OCI-LY1 (cell line): ENCODE measurements at regions not wholly inside any gene's neighbourhood (a gene's known extent, or its start where the extent isn't known, plus 50 kb on each side); places are given as distances from the start of the nearest gene placed in this dataset.

ENCODE experiments used
- H2AFZ ChIP-seq: fragments of 200-600 bp; sonication (generic), shearing (Covaris generic); 2 replicates; pipeline ENCODE4 v1.6.0; 2014; ENCODE audit warnings: antibody characterized with exemption, mild to moderate bottlenecking, low read length
- H3F3A ChIP-seq: fragments of 200-600 bp; sonication (generic), shearing (Covaris generic); 2 replicates; pipeline ENCODE4 v1.6.0; 2014; ENCODE audit warnings: mild to moderate bottlenecking, antibody characterized with exemption, low read length, moderate library complexity; ENCODE audit not compliant: insufficient read depth
- H3K27ac ChIP-seq: fragments of 200-600 bp; sonication (generic); 2 replicates; pipeline ENCODE4 v1.5.1; 2014; ENCODE audit warnings: low read length, mixed run types, mild to moderate bottlenecking, low read depth; ENCODE audit not compliant: poor library complexity, severe bottlenecking
- H3K27me3 ChIP-seq: fragments of 200-600 bp; sonication (generic); 2 replicates; pipeline ENCODE4 v1.6.0; 2014; ENCODE audit warnings: antibody characterized with exemption, mild to moderate bottlenecking, low read length, moderate library complexity; ENCODE audit not compliant: insufficient read depth
- H3K36me3 ChIP-seq: fragments of 200-600 bp; sonication (generic); 2 replicates; pipeline ENCODE4 v1.6.1; 2014; ENCODE audit warnings: mild to moderate bottlenecking, antibody characterized with exemption, low read length, moderate library complexity, mixed read lengths; ENCODE audit not compliant: insufficient read depth
- H3K4me1 ChIP-seq: fragments of 200-600 bp; sonication (generic); 2 replicates; pipeline ENCODE4 v1.5.1; 2014; ENCODE audit warnings: mild to moderate bottlenecking, low read length, moderate library complexity; ENCODE audit not compliant: insufficient read depth, severe bottlenecking
- H3K4me2 ChIP-seq: fragments of 200-600 bp; sonication (generic), shearing (Covaris generic); 2 replicates; pipeline ENCODE4 v1.6.1; 2014; ENCODE audit warnings: low read length
- H3K4me3 ChIP-seq: fragments of 200-600 bp; sonication (generic); 2 replicates; pipeline ENCODE4 v1.5.1; 2014; ENCODE audit warnings: low read length, low read depth, mild to moderate bottlenecking, mixed read lengths; ENCODE audit not compliant: poor library complexity, severe bottlenecking
- H3K79me2 ChIP-seq: fragments of 200-600 bp; shearing (Covaris generic); 2 replicates; pipeline ENCODE4 v1.6.1; 2016; ENCODE audit warnings: mixed run types, low read length, mixed read lengths; ENCODE audit not compliant: insufficient read depth
- H3K9ac ChIP-seq: fragments of 200-600 bp; sonication (generic), shearing (Covaris generic); 2 replicates; pipeline ENCODE4 v1.6.1; 2014; ENCODE audit warnings: mild to moderate bottlenecking, low read length, mixed read lengths
- H3K9me2 ChIP-seq: fragments of 200-600 bp; sonication (generic), shearing (Covaris generic); 2 replicates; pipeline ENCODE4 v1.6.1; 2014; ENCODE audit warnings: low read depth, mild to moderate bottlenecking, low read length, mixed read lengths
- H3K9me3 ChIP-seq: fragments of 200-600 bp; shearing (Covaris generic); 2 replicates; pipeline ENCODE4 v1.6.1; 2014; ENCODE audit warnings: low read length, mixed read lengths
- H4K20me1 ChIP-seq: fragments of 200-600 bp; sonication (generic), shearing (Covaris generic); 2 replicates; pipeline ENCODE4 v1.6.0; 2016; ENCODE audit warnings: mild to moderate bottlenecking, low read length; ENCODE audit not compliant: insufficient read depth
- CTCF ChIP-seq: fragments of 200-600 bp; sonication (generic), shearing (Covaris generic); IDR thresholded peaks from 2 replicates; pipeline ENCODE4 v1.5.1; 2017; ENCODE audit warnings: mild to moderate bottlenecking, antibody characterized with exemption, low read length, moderate library complexity, mixed read lengths
- EZH2 ChIP-seq: fragments of 200-600 bp; sonication (generic), shearing (Covaris generic); IDR thresholded peaks from 2 replicates; pipeline ENCODE4 v1.8.0; 2017; ENCODE audit warnings: borderline replicate concordance, mixed run types, mild to moderate bottlenecking, antibody characterized with exemption, low read length, moderate library complexity, mixed read lengths

DNA sequence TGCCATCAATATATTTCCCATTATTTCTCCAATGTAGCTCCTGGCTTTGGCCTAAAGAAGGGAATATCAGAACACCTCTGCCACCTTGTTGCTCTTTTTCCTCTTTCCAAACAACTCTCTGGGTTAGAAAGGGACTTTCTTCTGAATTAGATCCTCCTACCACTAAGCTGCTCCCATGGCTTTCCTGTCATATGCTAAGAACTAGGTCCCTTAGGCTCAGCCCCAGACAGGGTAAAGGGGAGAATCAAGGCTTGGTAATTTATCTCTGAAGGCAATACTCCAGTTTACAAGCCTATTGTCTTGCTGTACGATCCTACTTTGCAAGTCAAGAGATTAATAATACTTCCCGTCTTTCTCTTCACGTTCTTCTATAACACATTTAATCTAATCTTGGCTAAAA is 373.2 kb upstream of the DAB1 start:
- Histone ChIP-seq H4K20me1 (no peaks in the 10 kb centered on the region), H3K9me2 (no peaks in the 10 kb centered on the region), H3K27ac (no peak overlapping the region), H3K79me2 (no peaks in the 10 kb centered on the region), H2AFZ (no peak overlapping the region), H3K27me3 (no peaks in the 10 kb centered on the region), H3K9me3 (no peaks in the 10 kb centered on the region), H3K4me2 (no peak overlapping the region), H3K4me3 (no peak overlapping the region), H3K36me3 (no peaks in the 10 kb centered on the region), H3K9ac (no peak overlapping the region), H3K4me1 (no peaks in the 10 kb centered on the region), H3F3A (no peaks in the 10 kb centered on the region)
- TF ChIP-seq EZH2 (no peak), CTCF (no peak)

GRCh38 chr1:57796616-57797015 is 372.8 kb upstream of the DAB1 start:
- TF ChIP-seq CTCF (no peak), EZH2 (no peak)
- no peak overlapping the region for H3K4me3 ChIP-seq
- H2AFZ ChIP-seq, result no peak overlapping the region
- H3K36me3 ChIP-seq, result no peaks in the 10 kb centered on the region
- no peaks in the 10 kb centered on the region for H3K9me2 ChIP-seq
- H3K79me2 ChIP-seq, result no peaks in the 10 kb centered on the region
- H4K20me1 ChIP-seq, result no peaks in the 10 kb centered on the region
- H3K27me3 ChIP-seq, result no peaks in the 10 kb centered on the region
- no peaks in the 10 kb centered on the region for H3K9me3 ChIP-seq
- H3F3A ChIP-seq, result no peaks in the 10 kb centered on the region
- H3K4me1 ChIP-seq, result no peaks in the 10 kb centered on the region
- H3K9ac ChIP-seq, result no peak overlapping the region
- no peak overlapping the region for H3K27ac ChIP-seq
- no peak overlapping the region for H3K4me2 ChIP-seq

GRCh38 chr1:57795886-57796285 is 372.0 kb upstream of the DAB1 start:
- Histone ChIP-seq H3K9ac (no peak overlapping the region), H3K27ac (no peak overlapping the region), H3K4me3 (no peak overlapping the region), H3K4me1 (no peaks in the 10 kb centered on the region), H3K4me2 (no peak overlapping the region), H3K79me2 (no peaks in the 10 kb centered on the region), H3F3A (no peaks in the 10 kb centered on the region), H3K27me3 (no peaks in the 10 kb centered on the region), H4K20me1 (no peaks in the 10 kb centered on the region), H3K9me2 (no peaks in the 10 kb centered on the region), H3K36me3 (no peaks in the 10 kb centered on the region), H3K9me3 (no peaks in the 10 kb centered on the region), H2AFZ (no peak overlapping the region)
- TF ChIP-seq CTCF (no peak), EZH2 (no peak)
